ENCODE measurements at regions not wholly inside any gene's neighbourhood (a gene's known extent, or its start where the extent isn't known, plus 50 kb on each side); places are given as distances from the start of the nearest gene placed in this dataset.

DNA sequence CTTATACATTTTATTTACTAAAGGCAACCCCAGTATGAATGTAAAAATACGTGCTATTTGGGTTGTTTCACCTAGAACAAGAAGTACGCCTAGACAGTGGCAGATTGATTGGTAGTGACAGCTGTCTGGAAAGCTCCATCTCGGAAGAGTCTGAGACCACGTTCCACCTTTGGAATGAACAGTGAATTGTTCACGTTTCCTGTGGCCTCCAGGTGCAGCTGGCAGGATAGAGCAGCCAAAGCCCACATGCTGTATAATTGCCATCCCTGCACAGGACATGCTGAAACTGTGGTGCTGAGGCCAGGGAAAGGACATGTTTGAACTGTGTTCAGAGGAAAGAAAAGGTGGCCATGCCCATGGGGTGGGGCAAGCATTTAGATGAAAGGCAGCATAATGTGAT lies 218.7 kb upstream of the MTNR1B start:
- Histone ChIP-seq H3K4me1 (no peaks in the 10 kb centered on the region), H3K4me2 (no peak overlapping the region), H3K9me3 (ENCODE audit: low read depth) (no peaks in the 10 kb centered on the region), H3F3A (ENCODE audit: low read depth) (no peaks in the 10 kb centered on the region), H3K36me3 (no peaks in the 10 kb centered on the region), H2AFZ (replicated peaks) (no peak overlapping the region), H3K79me2 (ENCODE audit: low read depth) (no peaks in the 10 kb centered on the region), H3K27ac (no peak overlapping the region), H3K27me3 (no peaks in the 10 kb centered on the region), H3K4me3 (no peak overlapping the region), H3K9ac (no peak overlapping the region), H4K20me1 (ENCODE audit: low read depth) (no peaks in the 10 kb centered on the region)
- Mint-ChIP-seq H3K9me3 (peaks cover 12% of the 10 kb centered on the region), H3K36me3 (peaks cover 9% of the 10 kb centered on the region), H3K27ac (no peak overlapping the region), H3K4me3 (no peak overlapping the region), H3K27me3 (ENCODE audit: insufficient read depth, low read depth) (peaks cover 2% of the 10 kb centered on the region), H3K4me1 (no peaks in the 10 kb centered on the region)
- TF ChIP-seq, protein P1, sequence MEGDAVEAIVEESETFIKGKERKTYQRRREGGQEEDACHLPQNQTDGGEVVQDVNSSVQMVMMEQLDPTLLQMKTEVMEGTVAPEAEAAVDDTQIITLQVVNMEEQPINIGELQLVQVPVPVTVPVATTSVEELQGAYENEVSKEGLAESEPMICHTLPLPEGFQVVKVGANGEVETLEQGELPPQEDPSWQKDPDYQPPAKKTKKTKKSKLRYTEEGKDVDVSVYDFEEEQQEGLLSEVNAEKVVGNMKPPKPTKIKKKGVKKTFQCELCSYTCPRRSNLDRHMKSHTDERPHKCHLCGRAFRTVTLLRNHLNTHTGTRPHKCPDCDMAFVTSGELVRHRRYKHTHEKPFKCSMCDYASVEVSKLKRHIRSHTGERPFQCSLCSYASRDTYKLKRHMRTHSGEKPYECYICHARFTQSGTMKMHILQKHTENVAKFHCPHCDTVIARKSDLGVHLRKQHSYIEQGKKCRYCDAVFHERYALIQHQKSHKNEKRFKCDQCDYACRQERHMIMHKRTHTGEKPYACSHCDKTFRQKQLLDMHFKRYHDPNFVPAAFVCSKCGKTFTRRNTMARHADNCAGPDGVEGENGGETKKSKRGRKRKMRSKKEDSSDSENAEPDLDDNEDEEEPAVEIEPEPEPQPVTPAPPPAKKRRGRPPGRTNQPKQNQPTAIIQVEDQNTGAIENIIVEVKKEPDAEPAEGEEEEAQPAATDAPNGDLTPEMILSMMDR (IDR thresholded peaks at IDR 0.05): no peak
- TF ChIP-seq EZH2phosphoT487 (IDR thresholded peaks at IDR 0.05): no peak
- no peak for TF ChIP-seq EZH2 (IDR thresholded peaks at IDR 0.05)
- DNase-seq (ENCODE audit: low spot score): no peak

DNA sequence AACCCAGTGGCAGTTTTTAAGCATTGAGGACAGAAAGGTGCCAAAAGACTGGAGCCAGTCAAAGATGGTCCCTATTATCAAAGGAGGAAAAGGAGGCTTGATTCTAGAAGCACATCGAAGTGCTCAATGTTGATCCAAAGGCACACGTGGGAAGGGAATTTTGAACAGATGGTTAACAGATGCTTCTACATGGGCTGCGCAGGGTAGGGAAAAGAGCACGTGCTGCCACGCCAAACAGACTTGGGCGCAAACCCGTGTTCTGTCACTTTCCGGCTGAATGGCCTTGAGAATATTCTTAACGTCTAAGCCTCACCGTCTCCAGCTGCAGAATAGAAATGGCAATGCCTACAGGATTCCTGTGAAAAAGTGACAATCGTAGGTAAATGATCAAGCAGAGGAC lies 217.9 kb upstream of the MTNR1B start:
- Mint-ChIP-seq H3K27me3 (ENCODE audit: insufficient read depth, low read depth) (peaks cover 2% of the 10 kb centered on the region), H3K4me1 (no peaks in the 10 kb centered on the region), H3K27ac (no peak overlapping the region), H3K4me3 (no peak overlapping the region), H3K36me3 (peaks cover 4% of the 10 kb centered on the region), H3K9me3 (peaks cover 10% of the 10 kb centered on the region)
- Histone ChIP-seq H2AFZ (replicated peaks) (no peak overlapping the region), H3K27me3 (no peaks in the 10 kb centered on the region), H3K4me2 (no peak overlapping the region), H3K27ac (no peak overlapping the region), H3K4me1 (no peaks in the 10 kb centered on the region), H3F3A (ENCODE audit: low read depth) (no peaks in the 10 kb centered on the region), H3K9me3 (ENCODE audit: low read depth) (no peaks in the 10 kb centered on the region), H3K4me3 (no peak overlapping the region), H3K79me2 (ENCODE audit: low read depth) (no peaks in the 10 kb centered on the region), H3K36me3 (no peaks in the 10 kb centered on the region), H4K20me1 (ENCODE audit: low read depth) (no peaks in the 10 kb centered on the region), H3K9ac (no peak overlapping the region)
- TF ChIP-seq, protein P1 (IDR thresholded peaks at IDR 0.05): no peak
- TF ChIP-seq EZH2phosphoT487 (IDR thresholded peaks at IDR 0.05) (no peak), EZH2 (IDR thresholded peaks at IDR 0.05) (no peak)
- no peak for DNase-seq (ENCODE audit: low spot score)

DNA sequence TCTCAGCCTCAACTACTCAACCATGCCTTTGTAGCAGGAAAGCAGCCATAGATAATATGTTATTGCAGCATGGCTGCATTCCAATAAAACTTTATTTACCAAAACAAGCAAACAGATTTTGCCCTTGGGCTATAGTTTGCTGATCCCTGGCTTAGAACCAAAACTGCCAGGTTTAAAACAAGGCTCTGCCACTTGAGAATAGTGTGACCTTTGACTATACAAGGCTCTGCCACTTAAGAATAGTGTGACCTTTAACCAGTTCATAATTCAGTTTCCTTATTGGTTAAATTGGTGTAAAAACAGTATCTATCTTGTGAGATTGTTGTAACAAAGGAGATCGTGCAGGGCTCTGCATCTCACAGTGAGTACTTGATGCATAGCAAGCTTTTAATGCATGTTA lies 217.3 kb upstream of the MTNR1B start:
- Histone ChIP-seq H3K4me2 (no peak overlapping the region), H4K20me1 (ENCODE audit: low read depth) (no peaks in the 10 kb centered on the region), H3K4me3 (no peak overlapping the region), H3K27ac (no peak overlapping the region), H3K36me3 (no peaks in the 10 kb centered on the region), H3K9me3 (ENCODE audit: low read depth) (no peaks in the 10 kb centered on the region), H3K4me1 (no peaks in the 10 kb centered on the region), H3K79me2 (ENCODE audit: low read depth) (no peaks in the 10 kb centered on the region), H3K27me3 (no peaks in the 10 kb centered on the region), H3F3A (ENCODE audit: low read depth) (no peaks in the 10 kb centered on the region), H3K9ac (no peak overlapping the region), H2AFZ (replicated peaks) (no peak overlapping the region)
- no peaks in the 10 kb centered on the region for H3K4me1 Mint-ChIP-seq
- H3K4me3 Mint-ChIP-seq: no peak overlapping the region
- no peak for DNase-seq (ENCODE audit: low spot score)
- no peak overlapping the region for H3K27ac Mint-ChIP-seq
- peaks cover 8% of the 10 kb centered on the region for H3K9me3 Mint-ChIP-seq
- TF ChIP-seq, protein P1 (IDR thresholded peaks at IDR 0.05): no peak
- TF ChIP-seq EZH2phosphoT487 (IDR thresholded peaks at IDR 0.05): no peak
- no peak for TF ChIP-seq EZH2 (IDR thresholded peaks at IDR 0.05)
- peaks cover 2% of the 10 kb centered on the region for H3K27me3 Mint-ChIP-seq (ENCODE audit: insufficient read depth, low read depth)
- H3K36me3 Mint-ChIP-seq: peaks cover 4% of the 10 kb centered on the region
